CD4-positive, alpha-beta T cell (primary cell): ENCODE measurements at regions not wholly inside any gene's neighbourhood (a gene's known extent, or its start where the extent isn't known, plus 50 kb on each side); places are given as distances from the start of the nearest gene placed in this dataset.

Source experiments
- ATAC-seq: fragments of 200-7000 bp; cut with Tn5 transposase; one replicate; pipeline ENCODE4 v1.10.0; 2022; ENCODE audit warnings: mild to moderate bottlenecking; ENCODE audit not compliant: poor library complexity
- CTCF ChIA-PET: fragments of 350-600 bp; sonication (Branson Sonifier 250); formaldehyde crosslinking; loops from one replicate; lab custom pipeline; 2021; ENCODE audit warnings: antibody characterized with exemption, inconsistent platforms; lab: Charles Lee
- POLR2A ChIA-PET: fragments of 350-600 bp; sonication (Branson Sonifier 250); formaldehyde crosslinking; loops from one replicate; lab custom pipeline; 2021; ENCODE audit warnings: antibody characterized with exemption, inconsistent platforms; lab: Charles Lee
- DNase-seq, 14 experiments: peaks; one replicate each; pipeline ENCODE4 v3.0.0-alpha.2; 2013 to 2020; ENCODE audit warnings: mixed read lengths in 2 of 14
- H3K27ac ChIP-seq, 2 donors: one replicate each; pipeline versions ENCODE4 v1.5.1 to v1.7.0; 2013; ENCODE audit warnings: low read length in 2 of 2, low read depth in 1 of 2, mild to moderate bottlenecking in 1 of 2
- H3K27me3 ChIP-seq, 2 experiments: 1 replicate in 1 of 2; 2 replicates in 1 of 2; pipeline versions ENCODE4 v1.6.1 to v1.7.0; 2013; ENCODE audit warnings: low read length in 2 of 2, control low read depth in 1 of 2, mild to moderate bottlenecking in 1 of 2, moderate library complexity in 1 of 2; ENCODE audit not compliant: insufficient read depth in 2 of 2, control insufficient read depth in 1 of 2
- H3K36me3 ChIP-seq: one replicate; pipeline ENCODE4 v1.6.1; 2013; ENCODE audit warnings: low read length, control low read depth; ENCODE audit not compliant: insufficient read depth
- H3K4me1 ChIP-seq: one replicate; pipeline ENCODE4 v1.6.1; 2013; ENCODE audit warnings: low read length, control low read depth; ENCODE audit not compliant: insufficient read depth
- H3K4me3 ChIP-seq: one replicate; pipeline ENCODE4 v1.5.1; 2013; ENCODE audit warnings: mild to moderate bottlenecking, low read length, moderate library complexity
- H3K9me3 ChIP-seq, 2 experiments: 1 replicate in 1 of 2; 2 replicates in 1 of 2; pipeline versions ENCODE4 v1.6.1 to v1.7.0; 2013; ENCODE audit warnings: low read length in 2 of 2, mild to moderate bottlenecking in 2 of 2, control low read depth in 1 of 2, moderate library complexity in 1 of 2; ENCODE audit not compliant: control insufficient read depth in 1 of 2, insufficient read depth in 1 of 2
- H3K27ac Mint-ChIP-seq: one replicate; pipeline ENCODE4 v1.8.0; 2020; ENCODE audit warnings: mixed read lengths
- H3K27me3 Mint-ChIP-seq: one replicate; pipeline ENCODE4 v1.8.0; 2021; ENCODE audit warnings: mixed read lengths
- H3K36me3 Mint-ChIP-seq: one replicate; pipeline ENCODE4 v1.8.0; 2021; ENCODE audit warnings: low read depth, mixed read lengths
- H3K4me1 Mint-ChIP-seq: one replicate; pipeline ENCODE4 v1.8.0; 2021; ENCODE audit warnings: low read depth, mixed read lengths
- H3K4me3 Mint-ChIP-seq: one replicate; pipeline ENCODE4 v1.8.0; 2020; ENCODE audit warnings: mild to moderate bottlenecking, mixed read lengths
- H3K9me3 Mint-ChIP-seq: one replicate; pipeline ENCODE4 v1.8.0; 2020; ENCODE audit warnings: mixed read lengths
- CTCF ChIP-seq: fragments of 200-600 bp; IDR thresholded peaks from one replicate; pipeline ENCODE4 v1.8.0; 2022; ENCODE audit warnings: antibody characterized with exemption, mild to moderate bottlenecking
- intact Hi-C, 2 experiments: fragments of 100-400 bp; cut with DNase I in 1 of 2; cut with micrococcal nuclease in 1 of 2; formaldehyde crosslinking; loops; one replicate each; pipeline versions ENCODE4 v1.15.1 to v1.9.0; 2023 to 2025; cut with DNase I, micrococcal nuclease

GRCh38 chrX:39167791-39168190 lies 366.5 kb downstream of the MID1IP1 start:
- Histone ChIP-seq H3K27ac (no peak overlapping the region), H3K36me3 (no peaks in the 10 kb centered on the region), H3K9me3 (no peaks in the 10 kb centered on the region), H3K27me3 (no peaks in the 10 kb centered on the region), H3K4me3 (no peak overlapping the region), H3K4me1 (peaks cover 9% of the 10 kb centered on the region)
- DNase-seq (no peak), ATAC-seq (no peak)
- ChIA-PET CTCF (no interaction called here), POLR2A (no interaction called here)
- Mint-ChIP-seq H3K27me3 (no peaks in the 10 kb centered on the region), H3K4me1 (peaks cover 4% of the 10 kb centered on the region), H3K36me3 (no peaks in the 10 kb centered on the region), H3K27ac (no peak overlapping the region), H3K9me3 (no peaks in the 10 kb centered on the region), H3K4me3 (no peak overlapping the region)
- no peak for TF ChIP-seq CTCF
- intact Hi-C loops = loop anchor here in 1 of 2 experiments (10.0 kb wide), 1 partner anchor 77 kb away; no protein-coding TSS in a partner anchor

DNA sequence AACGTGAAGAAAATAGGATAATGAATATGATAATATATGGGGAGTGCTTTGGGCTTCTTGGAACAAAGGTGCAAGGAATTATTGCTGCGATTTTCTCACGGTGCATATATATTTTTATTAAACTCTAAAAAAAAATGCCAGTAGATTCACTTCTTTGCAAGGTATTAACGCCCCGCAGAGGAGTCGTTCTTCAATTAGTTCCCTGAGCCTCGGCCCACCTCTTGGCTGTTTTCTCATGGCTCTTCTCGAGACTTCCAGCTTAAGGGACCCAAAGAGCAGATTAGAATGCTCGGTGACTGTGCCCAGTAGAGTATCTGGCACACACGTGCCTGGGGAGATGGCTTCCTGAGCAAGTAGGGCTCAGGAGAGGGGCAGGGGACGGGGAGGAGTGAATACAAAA lies 367.4 kb downstream of the MID1IP1 start:
- DNase-seq (no peak), ATAC-seq (no peak)
- TF ChIP-seq CTCF = no peak
- no peaks in the 10 kb centered on the region for H3K27me3 Mint-ChIP-seq
- no peak overlapping the region for H3K4me3 Mint-ChIP-seq
- H3K27ac Mint-ChIP-seq = no peak overlapping the region
- no peaks in the 10 kb centered on the region for H3K9me3 Mint-ChIP-seq
- Histone ChIP-seq H3K27me3 (no peaks in the 10 kb centered on the region), H3K4me3 (no peak overlapping the region), H3K36me3 (no peaks in the 10 kb centered on the region), H3K9me3 (no peaks in the 10 kb centered on the region), H3K4me1 (peaks cover 8% of the 10 kb centered on the region), H3K27ac (no peak overlapping the region)
- POLR2A ChIA-PET = no interaction called here
- intact Hi-C loops = loop anchor here in 1 of 2 experiments (10.0 kb wide), 1 partner anchor 76 kb away; no protein-coding TSS in a partner anchor
- H3K36me3 Mint-ChIP-seq = no peaks in the 10 kb centered on the region
- H3K4me1 Mint-ChIP-seq = peaks cover under 1% of the 10 kb centered on the region
- CTCF ChIA-PET = no interaction called here

DNA sequence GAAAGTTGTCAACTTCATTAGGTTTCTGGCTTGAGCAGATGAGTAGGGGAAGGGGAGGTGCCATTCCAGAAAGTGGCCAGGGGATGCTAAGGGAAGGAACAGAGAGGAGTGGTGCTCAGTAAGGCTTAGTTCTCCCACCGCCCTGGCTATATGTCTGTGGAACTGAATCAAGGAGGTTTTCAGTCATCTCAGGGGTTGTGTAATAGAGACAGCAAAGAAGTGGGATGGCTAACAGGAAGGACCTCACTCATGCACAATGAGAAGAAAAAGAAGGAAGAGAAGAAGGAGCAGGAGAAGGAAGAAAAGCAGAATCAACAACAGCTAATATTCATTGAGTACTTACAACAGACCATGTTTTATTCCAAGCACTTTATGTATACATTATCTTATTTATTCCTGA lies 368.7 kb downstream of the MID1IP1 start:
- ChIA-PET CTCF (no interaction called here), POLR2A (no interaction called here)
- H3K9me3 Mint-ChIP-seq = no peaks in the 10 kb centered on the region
- Histone ChIP-seq H3K27me3 (no peaks in the 10 kb centered on the region), H3K4me1 (peaks cover 18% of the 10 kb centered on the region), H3K36me3 (no peaks in the 10 kb centered on the region), H3K4me3 (no peak overlapping the region), H3K27ac (no peak overlapping the region), H3K9me3 (no peaks in the 10 kb centered on the region)
- no peaks in the 10 kb centered on the region for H3K36me3 Mint-ChIP-seq
- intact Hi-C loops = loop anchor here in 1 of 2 experiments (10.0 kb wide), 1 partner anchor 75 kb away; no protein-coding TSS in a partner anchor
- DNase-seq (no peak), ATAC-seq (no peak)
- H3K27ac Mint-ChIP-seq = no peak overlapping the region
- H3K4me1 Mint-ChIP-seq = peaks cover 15% of the 10 kb centered on the region
- no peak overlapping the region for H3K4me3 Mint-ChIP-seq
- no peaks in the 10 kb centered on the region for H3K27me3 Mint-ChIP-seq
- TF ChIP-seq CTCF = no peak
